Heart left ventricle (tissue), 16 donors: ENCODE measurements at regions not wholly inside any gene's neighbourhood (a gene's known extent, or its start where the extent isn't known, plus 50 kb on each side); places are given as distances from the start of the nearest gene placed in this dataset.

Source experiments
- ATAC-seq, 4 donors: fragments of 200-7000 bp; cut with Tn5 transposase; one replicate each; pipeline ENCODE4 v1.9.1; 2020 to 2022; ENCODE audit warnings: moderate library complexity in 4 of 4, mild to moderate bottlenecking in 3 of 4, moderate number of reproducible peaks in 1 of 4
- DNase-seq, 5 donors: peaks; one replicate each; pipeline ENCODE4 v3.0.0-alpha.2; 2020
- H3K27ac ChIP-seq, 12 donors: fragments of 200-600 bp; sonication (generic) in 4 of 12; one replicate each; pipeline versions ENCODE4 v1.5.0 to v1.8.0; 2016 to 2022; ENCODE audit warnings: mild to moderate bottlenecking in 2 of 12
- H3K27me3 ChIP-seq, 9 donors: fragments of 200-600 bp; sonication (generic) in 2 of 9; one replicate each; pipeline versions ENCODE4 v1.5.1 to v1.8.0; 2016 to 2022; ENCODE audit warnings: mild to moderate bottlenecking in 3 of 9
- H3K36me3 ChIP-seq, 9 donors: fragments of 200-600 bp; sonication (generic) in 2 of 9; one replicate each; pipeline versions ENCODE4 v1.5.0 to v1.8.0; 2018 to 2022; ENCODE audit warnings: mild to moderate bottlenecking in 2 of 9
- H3K4me1 ChIP-seq, 12 donors: fragments of 200-600 bp; sonication (generic) in 4 of 12; one replicate each; pipeline versions ENCODE4 v1.5.0 to v1.8.0; 2016 to 2022; ENCODE audit warnings: mild to moderate bottlenecking in 3 of 12
- H3K4me3 ChIP-seq, 12 donors: fragments of 200-600 bp; sonication (generic) in 4 of 12; one replicate each; pipeline versions ENCODE4 v1.5.0 to v1.8.0; 2017 to 2022; ENCODE audit warnings: mild to moderate bottlenecking in 9 of 12, moderate library complexity in 4 of 12
- H3K9me3 ChIP-seq, 12 donors: fragments of 200-600 bp; sonication (generic) in 4 of 12; one replicate each; pipeline versions ENCODE4 v1.5.0 to v1.8.0; 2016 to 2022; ENCODE audit warnings: mild to moderate bottlenecking in 1 of 12
- POLR2A ChIP-seq, 2 donors: fragments of 450-650 bp; IDR thresholded peaks; one replicate each; pipeline ENCODE4 v1.6.1; 2017; ENCODE audit warnings: antibody characterized with exemption in 2 of 2, mild to moderate bottlenecking in 2 of 2, moderate library complexity in 2 of 2
- WGBS, 4 donors: extraction: QIAGEN DNeasy Blood & Tissue Kit in 2 of 4; methylation state at CpG; one replicate each; pipeline versions ENCODE4 v1.1.5 to v1.1.7; 2013 to 2018; 5-methylcytosine and 5-hydroxymethylcytosine counted together
- intact Hi-C, 10 donors: fragments of 100-400 bp; cut with DNase I; formaldehyde crosslinking; loops; one replicate each; pipeline versions ENCODE4 v1.11.1 to v1.14.2; 2022
- TF ChIP-seq, protein P1 (sequence below), 12 donors: fragments of 200-600 bp; sonication (generic) in 4 of 12; IDR thresholded peaks; one replicate each; pipeline versions ENCODE4 v1.5.0 to v1.8.0; 2018 to 2022; ENCODE audit warnings: antibody characterized with exemption in 12 of 12, mild to moderate bottlenecking in 5 of 12
- donor health status: ischemic (EF 13 %, LVEDD 7.1; RV severe dilation, severe dysfunction).
- donor health status: healthy with polysubstance abuse.
- donor health status: DM: no; HTN: yes; CAD: no.
- donor health status: DM: no; HTN: no; CAD: no.
- donor health status: ischemic (EF 25% LVEDD 6.9; RV normal size, moderate dysfunction).
- donor health status: ischemic (EF 25% LVEDD 5.7; RV mildly dilated, moderate dysfunction).
- donor health status: healthy.
- donor health status: DM: yes; HTN: yes; CAD: no.
- donor health status: ischemic (EF 35%, LVEDD 5.7; RV mildly dilated, moderate dysfunction).
- donor health status: nonischemic (EF 11% LVEDD 7.7; RV severe dilation, severe dysfunction).
- donor health status: DM: yes; HTN: yes; CAD: no.
- donor health status: PGD.
- donor health status: ischemic (EF 29% LVEDD 5.4; RV normal size, mild dysfunction).
- donor health status: nonischemic (EF 23%, LVEDD 6.1; RV moderate dilation, normal function).

DNA sequence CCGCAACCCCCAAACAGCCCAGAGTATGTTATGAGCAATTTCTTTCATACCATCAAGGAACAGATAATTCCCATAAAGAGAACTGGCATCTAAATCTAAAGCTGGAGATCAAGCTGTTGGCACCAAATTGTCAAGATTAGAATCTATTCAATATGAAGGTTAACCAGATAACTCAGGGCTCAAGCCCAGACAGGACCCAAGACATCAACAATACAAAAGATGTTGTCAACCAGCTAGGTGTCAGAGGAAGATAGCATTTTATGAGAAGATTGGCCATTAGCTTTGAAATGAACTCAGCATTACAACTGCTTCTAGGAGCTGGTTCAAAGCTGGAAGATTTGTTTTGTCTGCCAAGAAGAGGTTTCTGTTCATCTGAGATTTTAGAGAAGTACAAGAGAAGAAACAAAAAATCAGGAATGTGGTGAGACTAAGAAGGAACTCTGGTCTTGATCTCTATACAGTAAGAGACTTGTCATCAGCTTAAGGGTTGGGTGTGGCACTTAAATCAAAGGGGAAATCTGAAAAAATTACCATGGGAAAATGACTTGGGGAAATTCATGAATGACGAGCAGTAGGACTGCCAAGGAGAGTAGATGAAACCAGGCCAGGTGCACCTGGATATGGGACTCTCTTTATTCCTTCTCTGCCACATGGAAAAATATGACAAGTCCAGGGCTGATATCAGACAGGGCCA is 64.2 kb upstream of the COX10 start:
- no peak for ATAC-seq
- TF ChIP-seq POLR2A (IDR thresholded peaks at IDR 0.05), result no peak
- TF ChIP-seq, protein P1, sequence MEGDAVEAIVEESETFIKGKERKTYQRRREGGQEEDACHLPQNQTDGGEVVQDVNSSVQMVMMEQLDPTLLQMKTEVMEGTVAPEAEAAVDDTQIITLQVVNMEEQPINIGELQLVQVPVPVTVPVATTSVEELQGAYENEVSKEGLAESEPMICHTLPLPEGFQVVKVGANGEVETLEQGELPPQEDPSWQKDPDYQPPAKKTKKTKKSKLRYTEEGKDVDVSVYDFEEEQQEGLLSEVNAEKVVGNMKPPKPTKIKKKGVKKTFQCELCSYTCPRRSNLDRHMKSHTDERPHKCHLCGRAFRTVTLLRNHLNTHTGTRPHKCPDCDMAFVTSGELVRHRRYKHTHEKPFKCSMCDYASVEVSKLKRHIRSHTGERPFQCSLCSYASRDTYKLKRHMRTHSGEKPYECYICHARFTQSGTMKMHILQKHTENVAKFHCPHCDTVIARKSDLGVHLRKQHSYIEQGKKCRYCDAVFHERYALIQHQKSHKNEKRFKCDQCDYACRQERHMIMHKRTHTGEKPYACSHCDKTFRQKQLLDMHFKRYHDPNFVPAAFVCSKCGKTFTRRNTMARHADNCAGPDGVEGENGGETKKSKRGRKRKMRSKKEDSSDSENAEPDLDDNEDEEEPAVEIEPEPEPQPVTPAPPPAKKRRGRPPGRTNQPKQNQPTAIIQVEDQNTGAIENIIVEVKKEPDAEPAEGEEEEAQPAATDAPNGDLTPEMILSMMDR (IDR thresholded peaks at IDR 0.05), result no peak
- Histone ChIP-seq H3K9me3 (no peaks in the 10 kb centered on the region), H3K4me3 (no peak overlapping the region), H3K36me3 (no peaks in the 10 kb centered on the region), H3K27me3 (no peaks in the 10 kb centered on the region), H3K4me1 (no peaks in the 10 kb centered on the region), H3K27ac (no peak overlapping the region)
- DNase-seq, result no peak
- WGBS, 4 donors, result 85 to 90% (median 87%) methylated on average over 2 of the region's 2 CpGs
- intact Hi-C loops, result no loop called here

DNA sequence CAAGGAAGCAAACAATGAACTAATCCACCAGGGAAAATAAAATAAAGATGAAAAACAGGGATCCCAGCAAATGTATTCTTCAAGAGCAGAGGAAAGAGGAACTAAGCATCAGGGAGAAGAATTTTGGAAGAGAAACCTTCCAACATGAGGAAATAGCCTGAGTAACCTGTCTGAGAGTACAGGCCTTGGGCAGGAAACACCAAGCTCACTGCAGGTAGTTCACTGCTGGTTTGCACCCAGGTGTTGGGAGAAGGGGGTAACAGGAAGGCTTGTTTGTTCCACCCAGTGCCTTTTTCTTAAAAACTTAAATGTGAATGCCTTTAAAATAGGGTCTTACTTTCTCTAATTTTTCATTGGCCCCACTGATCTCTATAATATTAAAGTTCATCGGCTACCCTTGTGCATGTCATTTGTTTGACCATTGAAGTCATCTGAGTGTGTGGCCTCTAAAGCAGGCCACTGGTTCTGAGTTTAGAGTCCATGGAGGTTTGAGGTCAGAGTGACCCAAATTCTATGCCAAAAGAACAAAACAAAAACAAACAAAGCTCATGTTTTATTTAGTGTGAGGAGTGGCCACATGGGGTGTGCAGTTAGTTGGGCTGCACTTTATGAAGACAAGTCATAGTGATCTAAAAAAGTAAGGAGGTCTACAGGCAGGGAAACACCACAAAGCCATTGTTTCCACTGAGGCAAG is 62.9 kb upstream of the COX10 start:
- no peak overlapping the region for H3K27ac ChIP-seq
- no peak for DNase-seq
- peaks cover 0 to 4% (median 0%) of the 10 kb centered on the region in 12 donors for H3K4me1 ChIP-seq
- TF ChIP-seq POLR2A (IDR thresholded peaks at IDR 0.05), result no peak
- TF ChIP-seq, protein P1 (IDR thresholded peaks at IDR 0.05), result no peak
- intact Hi-C loops, result no loop called here
- ATAC-seq, result no peak
- 94 to 98% (median 96%) methylated on average over 1 of the region's 1 CpG for WGBS, 4 donors
- no peak overlapping the region for H3K4me3 ChIP-seq
- no peaks in the 10 kb centered on the region for H3K9me3 ChIP-seq
- H3K27me3 ChIP-seq, result no peaks in the 10 kb centered on the region
- H3K36me3 ChIP-seq, result no peaks in the 10 kb centered on the region

DNA sequence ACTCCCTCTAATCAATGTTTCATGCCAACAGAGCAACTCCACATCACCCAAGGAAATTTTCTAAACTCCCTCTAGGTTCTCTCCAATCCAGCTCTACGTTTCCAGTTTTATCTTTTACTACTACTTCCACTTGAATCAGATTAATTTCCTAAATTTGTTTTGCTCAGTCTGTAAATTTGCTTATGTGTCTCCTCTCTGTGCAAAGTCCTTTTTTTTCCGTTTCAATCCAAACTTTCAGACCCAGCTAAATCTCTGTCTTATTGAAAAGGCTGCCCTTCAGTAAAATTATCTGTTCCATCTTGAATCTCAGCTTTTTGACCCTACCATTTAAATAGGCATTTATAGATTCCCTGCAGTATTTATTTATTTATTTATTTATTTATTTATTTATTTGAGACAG is 61.4 kb upstream of the COX10 start:
- ATAC-seq (no peak), DNase-seq (no peak)
- Histone ChIP-seq H3K27me3 (no peaks in the 10 kb centered on the region), H3K4me3 (no peak overlapping the region), H3K9me3 (no peaks in the 10 kb centered on the region), H3K4me1 (peaks cover 0 to 10% (median 0%) of the 10 kb centered on the region in 12 donors), H3K27ac (no peak overlapping the region), H3K36me3 (no peaks in the 10 kb centered on the region)
- WGBS, 4 donors, result 87 to 93% (median 88%) methylated on average over 2 of the region's 2 CpGs
- intact Hi-C loops, result no loop called here
- TF ChIP-seq POLR2A (IDR thresholded peaks at IDR 0.05), result no peak
- TF ChIP-seq, protein P1 (IDR thresholded peaks at IDR 0.05), result no peak

DNA sequence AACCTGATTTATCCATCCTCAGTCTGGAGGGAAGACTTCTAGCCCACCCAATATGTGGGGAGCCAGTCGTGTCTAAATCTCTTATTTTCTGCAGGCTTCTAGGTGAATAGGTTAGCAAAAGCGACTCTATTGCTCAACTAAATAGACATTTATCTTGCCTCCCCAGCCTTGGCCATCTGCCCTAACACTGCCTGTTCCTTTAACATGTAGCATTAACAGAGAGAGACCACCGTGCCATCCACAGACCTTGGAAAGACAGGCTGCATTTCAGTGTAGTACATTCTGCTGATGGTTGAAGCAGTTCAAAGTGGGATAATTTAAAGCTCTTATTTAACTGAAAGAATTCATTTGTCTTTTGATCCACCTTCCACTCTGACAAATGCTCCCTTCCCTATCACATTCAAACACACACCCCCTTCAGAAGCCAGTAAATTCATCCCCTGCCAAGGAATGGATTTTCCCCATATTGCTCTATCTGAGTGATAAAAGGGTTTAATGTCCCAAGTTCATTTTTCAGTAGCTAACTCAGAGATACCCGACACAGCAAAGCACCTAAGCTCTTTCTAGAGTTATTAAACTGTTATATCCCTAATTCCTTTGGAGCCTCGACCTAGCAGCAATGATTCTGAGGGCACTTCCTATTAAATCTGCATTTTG is 58.1 kb upstream of the COX10 start:
- DNase-seq (no peak), ATAC-seq (no peak)
- H3K4me3 ChIP-seq, result no peak overlapping the region
- TF ChIP-seq POLR2A (IDR thresholded peaks at IDR 0.05), result no peak
- TF ChIP-seq, protein P1 (IDR thresholded peaks at IDR 0.05), result no peak
- H3K27me3 ChIP-seq, result peaks cover 0 to 17% (median 0%) of the 10 kb centered on the region in 9 donors
- H3K27ac ChIP-seq, result no peak overlapping the region
- no peaks in the 10 kb centered on the region for H3K36me3 ChIP-seq
- H3K4me1 ChIP-seq, result peaks cover 0 to 10% (median 0%) of the 10 kb centered on the region in 12 donors
- WGBS, 4 donors, result 56 to 62% (median 59%) methylated on average over 5 of the region's 5 CpGs
- H3K9me3 ChIP-seq, result no peaks in the 10 kb centered on the region
- intact Hi-C loops, result loop anchor here in 1 of 10 donors (10.0 kb wide), 1 partner anchor 206 kb away; no protein-coding TSS in a partner anchor
